ENCODE measurements at regions not wholly inside any gene's neighbourhood (a gene's known extent, or its start where the extent isn't known, plus 50 kb on each side); places are given as distances from the start of the nearest gene placed in this dataset.

GRCh38 chr6:22668717-22669116, 99.4 kb downstream of the HDGFL1 start:
- no peak for DNase-seq (ENCODE audit: low spot score)

DNA sequence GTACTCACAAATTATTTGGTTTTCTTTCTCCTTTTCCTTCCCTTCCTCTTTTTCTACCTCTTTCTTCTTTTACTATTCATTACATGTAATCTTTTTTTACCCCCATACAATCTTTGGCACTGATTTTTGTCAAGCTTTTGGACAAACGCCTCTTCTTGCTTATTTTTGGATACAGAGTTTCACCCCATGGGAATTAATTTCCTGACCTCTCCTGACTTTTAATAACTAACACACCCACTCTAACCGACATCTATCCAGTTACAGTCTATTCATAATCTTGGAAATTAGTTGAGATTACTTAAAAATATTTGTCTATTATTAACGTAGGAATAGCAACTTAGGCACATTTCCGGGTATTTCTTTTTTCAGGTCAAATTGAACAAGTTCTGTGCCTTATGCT, 101.2 kb downstream of the HDGFL1 start:
- DNase-seq (ENCODE audit: low spot score): no peak

DNA sequence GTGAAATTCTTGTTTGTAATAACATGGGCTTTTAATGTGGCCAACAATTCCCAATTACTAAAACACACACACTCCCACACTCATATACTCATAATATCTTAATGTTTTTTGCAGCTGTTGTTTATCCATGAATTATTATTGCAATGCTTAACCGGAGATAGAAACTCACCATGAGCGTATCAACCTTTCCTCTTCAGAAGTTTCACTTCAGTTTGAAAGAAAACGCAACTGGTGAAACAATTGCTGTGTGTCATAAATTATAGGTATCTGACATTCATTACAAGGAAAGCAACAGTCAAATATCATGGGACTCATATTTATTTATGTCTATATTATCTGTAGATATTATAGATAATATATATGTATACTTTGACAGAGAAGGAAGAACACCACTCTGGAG, 104.1 kb downstream of the HDGFL1 start:
- no peak for DNase-seq (ENCODE audit: low spot score)

GRCh38 chr6:22680950-22681349, 111.6 kb downstream of the HDGFL1 start:
- no peak for DNase-seq (ENCODE audit: low spot score)

- no peak for DNase-seq (ENCODE audit: low spot score)
Observed at GRCh38 chr6:22681761-22682160, 112.4 kb downstream of the HDGFL1 start.

DNA sequence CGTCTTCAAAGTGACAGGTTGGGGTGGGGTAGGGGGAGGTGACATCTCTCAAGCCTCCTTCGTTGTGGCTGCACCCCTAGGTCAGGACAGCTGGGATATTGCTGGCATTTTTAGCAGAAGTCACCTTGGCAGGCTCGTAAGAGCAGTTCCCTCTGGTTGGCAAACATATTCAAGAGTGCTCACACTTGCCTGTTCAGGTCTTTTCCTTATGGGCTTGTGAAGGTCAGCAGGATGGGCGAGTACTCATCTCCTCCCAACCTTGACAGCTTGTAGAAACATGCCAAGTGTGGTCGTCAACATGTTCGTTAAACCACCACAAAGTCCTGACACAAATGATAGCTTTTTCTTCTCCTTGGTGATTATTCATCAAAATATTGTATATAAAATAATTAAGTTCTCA, 113.6 kb downstream of the HDGFL1 start:
- DNase-seq (ENCODE audit: low spot score): no peak

GRCh38 chr6:22690446-22690845, 121.1 kb downstream of the HDGFL1 start:
- DNase-seq (ENCODE audit: low spot score): no peak

DNA sequence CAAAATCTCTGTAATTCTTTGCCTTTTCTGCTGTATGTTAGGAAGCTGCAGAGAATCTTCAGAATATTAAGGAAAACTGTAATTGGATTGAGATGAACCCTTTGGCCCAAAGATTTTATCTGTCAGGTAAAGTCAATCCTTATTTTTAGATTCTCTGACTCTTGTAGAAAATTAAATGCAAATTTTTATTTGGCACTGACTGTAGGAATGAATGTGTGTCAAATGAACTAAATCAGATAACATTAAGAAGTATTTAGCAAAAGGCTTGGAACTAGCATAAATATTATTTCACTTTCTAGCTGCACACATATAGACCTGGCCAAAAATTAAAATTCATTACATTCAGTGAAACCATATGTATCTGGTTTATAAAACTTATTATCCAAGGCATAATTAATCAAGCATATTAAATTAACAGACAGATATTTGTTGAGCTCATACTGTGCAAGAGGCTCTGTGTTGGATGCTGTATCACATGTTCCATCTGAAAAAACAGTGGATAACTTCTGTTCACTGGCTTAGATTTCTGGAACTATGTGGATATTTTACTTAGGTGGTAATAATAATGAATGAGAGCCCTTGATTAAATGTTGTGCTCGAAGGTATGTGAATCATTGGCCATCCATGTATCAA, 124.8 kb downstream of the HDGFL1 start:
- no peak for DNase-seq (ENCODE audit: low spot score)

GRCh38 chr6:22696481-22696880, 127.1 kb downstream of the HDGFL1 start:
- no peak for DNase-seq (ENCODE audit: low spot score)

GRCh38 chr6:22697306-22697705, 127.9 kb downstream of the HDGFL1 start:
- DNase-seq (ENCODE audit: low spot score): no peak

GRCh38 chr6:22699151-22699550, 129.8 kb downstream of the HDGFL1 start:
- no peak for DNase-seq (ENCODE audit: low spot score)

DNA sequence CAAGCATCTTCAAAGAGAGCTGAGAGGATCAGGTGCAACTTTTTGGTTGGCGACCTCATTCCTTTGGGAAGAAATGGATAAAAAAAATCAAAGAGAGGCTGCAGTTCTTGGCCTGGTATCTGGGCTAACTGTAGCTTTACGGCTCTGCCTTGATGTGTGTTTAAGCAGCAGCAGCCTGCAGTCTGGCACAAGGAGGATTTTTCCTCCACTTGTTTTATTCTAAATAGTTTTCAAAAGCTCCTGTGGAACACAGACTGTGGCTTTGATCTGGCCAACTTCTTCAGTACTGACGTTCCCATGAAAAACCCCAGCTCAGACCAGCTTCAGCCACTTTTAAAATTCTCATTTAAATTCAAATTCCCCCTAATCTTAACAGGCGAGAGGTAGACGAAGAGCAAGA, 137.3 kb downstream of the HDGFL1 start:
- DNase-seq (ENCODE audit: low spot score): no peak

- DNase-seq (ENCODE audit: low spot score): no peak
Observed at GRCh38 chr6:22708469-22708868, 139.1 kb downstream of the HDGFL1 start.

GRCh38 chr6:22709803-22710202, 140.4 kb downstream of the HDGFL1 start:
- DNase-seq (ENCODE audit: low spot score): no peak

DNA sequence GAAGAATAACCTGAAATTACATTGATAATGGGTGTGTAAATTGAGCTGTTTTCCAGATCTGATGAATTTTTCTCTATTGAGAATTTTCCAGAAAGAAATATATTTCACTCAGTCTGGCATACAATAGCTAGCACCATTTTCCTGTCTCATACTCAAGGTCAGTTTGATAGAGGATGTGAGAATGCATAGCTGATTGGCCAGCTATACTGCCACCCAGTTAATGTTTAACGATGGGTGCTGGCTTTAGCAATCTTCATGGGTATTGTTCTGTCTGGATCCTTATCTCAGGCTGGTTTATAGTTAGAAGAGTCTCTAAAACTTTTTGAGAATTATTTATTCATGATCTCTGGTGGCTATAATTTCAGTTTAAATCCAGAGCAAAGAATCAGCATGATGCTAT, 147.4 kb downstream of the HDGFL1 start:
- DNase-seq (ENCODE audit: low spot score): no peak

DNA sequence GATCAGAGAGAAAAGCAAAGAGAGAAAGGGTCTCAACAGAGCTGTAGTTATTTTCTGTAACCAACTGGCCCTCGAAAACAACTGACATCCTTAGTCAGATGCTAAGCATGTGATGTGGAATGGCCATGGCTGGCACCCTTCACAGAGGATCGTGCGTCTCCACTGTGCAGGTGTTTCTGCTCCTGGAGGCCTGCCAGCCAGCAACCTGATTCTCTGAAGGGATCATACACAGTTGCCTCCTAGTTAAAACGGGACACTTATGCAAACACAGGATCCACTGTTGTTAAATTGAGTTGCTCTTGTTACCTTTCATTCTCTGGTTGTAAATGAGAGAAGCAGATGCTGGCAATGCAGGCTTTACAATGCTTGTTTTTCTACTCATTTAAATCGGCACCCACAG, 148.5 kb downstream of the HDGFL1 start:
- DNase-seq (ENCODE audit: low spot score): no peak

- no peak for DNase-seq (ENCODE audit: low spot score)
Observed at GRCh38 chr6:22722913-22723312, 153.5 kb downstream of the HDGFL1 start.

- DNase-seq (ENCODE audit: low spot score): no peak
Observed at GRCh38 chr6:22726966-22727365, 157.6 kb downstream of the HDGFL1 start.

DNA sequence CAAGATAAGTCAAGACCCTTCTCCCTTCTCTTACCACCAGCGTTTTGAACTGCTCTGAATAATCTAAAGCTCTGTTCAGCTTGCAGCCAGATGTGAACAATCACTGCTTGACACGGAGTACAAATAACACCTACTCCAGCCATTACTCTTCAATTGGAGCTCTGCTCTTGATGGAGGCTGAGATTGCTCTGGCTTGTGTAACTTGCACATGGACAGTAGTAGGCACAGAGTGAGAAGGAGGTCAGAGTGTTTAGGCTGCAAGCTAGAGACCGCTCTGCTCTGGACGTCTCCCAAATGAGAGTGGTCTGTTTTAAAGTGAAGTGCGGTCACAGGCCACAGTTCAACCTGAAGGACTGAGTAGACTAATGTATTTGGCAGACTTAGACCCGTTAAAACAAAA, 158.3 kb downstream of the HDGFL1 start:
- no peak for DNase-seq (ENCODE audit: low spot score)

DNA sequence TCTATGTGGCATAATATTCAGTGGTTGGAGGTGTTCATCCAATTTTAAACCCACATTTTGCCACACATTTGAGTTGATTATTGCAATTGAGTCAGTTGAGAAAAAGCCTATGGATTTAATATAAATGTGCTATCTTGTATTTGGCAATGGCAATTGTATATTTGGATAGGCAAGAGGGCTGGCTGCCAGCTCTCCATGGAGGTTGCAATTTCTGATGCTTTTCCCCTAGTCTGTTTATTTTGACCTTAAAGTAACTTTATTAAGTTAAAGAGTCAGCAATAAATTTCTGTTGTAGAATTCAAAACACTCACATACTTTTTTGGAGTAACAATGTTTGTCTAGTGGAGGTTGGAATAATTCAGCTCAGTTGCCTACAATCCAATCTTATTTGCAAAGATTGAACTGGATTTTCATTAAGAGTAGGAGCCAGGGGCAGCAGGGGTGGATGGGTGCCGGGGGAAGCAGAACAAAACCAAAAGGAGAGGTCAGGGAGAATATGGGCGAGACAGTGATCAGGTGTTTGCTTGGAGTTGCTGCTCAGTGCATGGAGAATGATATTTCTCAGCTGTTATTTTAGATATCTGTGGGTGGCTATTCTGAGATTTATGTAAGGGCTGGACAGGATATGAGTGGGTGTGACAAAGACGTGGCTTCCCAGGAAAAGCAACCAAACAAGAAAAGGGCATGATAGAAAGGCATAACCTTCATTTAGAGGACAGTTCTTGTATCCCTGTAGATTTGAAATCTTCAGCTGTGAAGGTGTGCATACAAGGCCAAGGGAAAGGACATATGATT, 163.0 kb downstream of the HDGFL1 start:
- no peak for DNase-seq (ENCODE audit: low spot score)

GRCh38 chr6:22736740-22737139, 167.4 kb downstream of the HDGFL1 start:
- no peak for DNase-seq (ENCODE audit: low spot score)

- DNase-seq (ENCODE audit: low spot score): peak; percentile 20
Observed at GRCh38 chr6:22737331-22737730, 168.0 kb downstream of the HDGFL1 start.

GRCh38 chr6:22738194-22738593, 168.8 kb downstream of the HDGFL1 start:
- no peak for DNase-seq (ENCODE audit: low spot score)

DNA sequence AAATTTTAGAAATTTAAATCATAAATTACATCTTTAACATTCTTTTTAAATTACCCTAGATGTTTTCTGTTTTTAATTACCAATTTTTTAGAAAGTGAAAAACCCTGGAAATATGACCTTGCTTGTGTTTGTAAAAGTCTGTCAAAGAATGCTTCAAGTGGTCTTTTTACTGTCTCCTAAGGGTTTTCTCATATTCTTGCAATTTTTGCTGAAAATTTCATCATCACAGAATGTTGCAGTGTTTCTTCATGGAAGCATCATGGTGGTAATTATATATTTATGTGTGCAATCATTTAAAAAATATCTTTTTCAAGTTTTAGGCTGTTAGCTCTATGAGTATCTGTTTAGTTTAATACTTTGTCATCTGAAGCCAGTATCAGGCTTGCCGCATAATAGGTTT, 178.2 kb downstream of the HDGFL1 start:
- no peak for DNase-seq (ENCODE audit: low spot score)
